ENCODE measurements at regions not wholly inside any gene's neighbourhood (a gene's known extent, or its start where the extent isn't known, plus 50 kb on each side); places are given as distances from the start of the nearest gene placed in this dataset.

GRCh38 chr5:174191850-174192655 is 146.5 kb downstream of the NSG2 start:
- DNase-seq = no peak

- no peak for DNase-seq
Measured at GRCh38 chr5:174192901-174193300, 147.4 kb downstream of the NSG2 start.

GRCh38 chr5:174195517-174195916 is 150.0 kb downstream of the NSG2 start:
- no peak for DNase-seq

- DNase-seq = no peak
Measured at GRCh38 chr5:174197929-174198328, 152.4 kb downstream of the NSG2 start.

GRCh38 chr5:174198541-174198940 is 153.0 kb downstream of the NSG2 start:
- no peak for DNase-seq

- DNase-seq = no peak
Measured at GRCh38 chr5:174202996-174203395, 157.5 kb downstream of the NSG2 start.

- DNase-seq = no peak
Measured at GRCh38 chr5:174204535-174205313, 159.2 kb downstream of the NSG2 start.

GRCh38 chr5:174205939-174206338 is 160.4 kb downstream of the NSG2 start:
- no peak for DNase-seq

- no peak for DNase-seq
Measured at GRCh38 chr5:174210596-174211276, 165.2 kb downstream of the NSG2 start.

- DNase-seq = no peak
Measured at GRCh38 chr5:174211277-174211626, 165.7 kb downstream of the NSG2 start.

- no peak for DNase-seq
Measured at GRCh38 chr5:174217527-174217926, 172.0 kb downstream of the NSG2 start.

GRCh38 chr5:174218162-174218561 is 172.7 kb downstream of the NSG2 start:
- no peak for DNase-seq

GRCh38 chr5:174220417-174220816 is 174.9 kb downstream of the NSG2 start:
- DNase-seq = no peak

- DNase-seq = no peak
Measured at GRCh38 chr5:174221436-174221835, 175.9 kb downstream of the NSG2 start.

GRCh38 chr5:174221946-174222345 is 176.4 kb downstream of the NSG2 start:
- no peak for DNase-seq

GRCh38 chr5:174222891-174223290 is 177.4 kb downstream of the NSG2 start:
- no peak for DNase-seq

GRCh38 chr5:174223355-174223754 is 177.8 kb downstream of the NSG2 start:
- DNase-seq = no peak

GRCh38 chr5:174229068-174229467 is 183.6 kb downstream of the NSG2 start:
- no peak for DNase-seq

GRCh38 chr5:174229514-174230370 is 184.2 kb downstream of the NSG2 start:
- DNase-seq = no peak

- DNase-seq = no peak
Measured at GRCh38 chr5:174231956-174232487, 186.5 kb downstream of the NSG2 start.

- no peak for DNase-seq
Measured at GRCh38 chr5:174234388-174234787, 188.9 kb downstream of the NSG2 start.

GRCh38 chr5:174235221-174236011 is 189.9 kb downstream of the NSG2 start:
- no peak for DNase-seq
